GM12878 (cell line): ENCODE measurements at regions not wholly inside any gene's neighbourhood (a gene's known extent, or its start where the extent isn't known, plus 50 kb on each side); places are given as distances from the start of the nearest gene placed in this dataset.

Source experiments
- BMI1 ChIP-seq: fragments of 450-650 bp; IDR thresholded peaks from 2 replicates; pipeline ENCODE4 v1.6.1; 2016; ENCODE audit warnings: mild to moderate bottlenecking, moderate library complexity, borderline replicate concordance
- CTCF ChIP-seq, 3 experiments: IDR thresholded peaks in 2 of 3; conservative IDR thresholded peaks in 1 of 3; 2 replicates each; pipeline ENCODE4 v1.5.1; 2011; ENCODE audit warnings: low read depth in 3 of 3, low read length in 3 of 3, mild to moderate bottlenecking in 3 of 3, control low read depth in 2 of 3, moderate library complexity in 2 of 3, inconsistent platforms in 1 of 3, mixed read lengths in 1 of 3; ENCODE audit not compliant: control insufficient read depth in 2 of 3, insufficient read depth in 1 of 3; ENCODE audit errors: extremely low read depth in 1 of 3
- DPF2 ChIP-seq: fragments of 450-650 bp; IDR thresholded peaks from 2 replicates; pipeline ENCODE4 v1.6.1; 2017; ENCODE audit warnings: mild to moderate bottlenecking
- ELK1 ChIP-seq: IDR thresholded peaks from 2 replicates; pipeline ENCODE4 v1.6.1; 2012; ENCODE audit warnings: low read depth, low read length, improper control_type of control experiment
- IKZF1 ChIP-seq: fragments of 450-650 bp; conservative IDR thresholded peaks from 2 replicates; pipeline ENCODE4 v1.6.1; 2017; ENCODE audit warnings: antibody characterized with exemption, mild to moderate bottlenecking
- NR2F1 ChIP-seq: fragments of 450-650 bp; conservative IDR thresholded peaks from 2 replicates; pipeline ENCODE4 v1.6.1; 2017; ENCODE audit warnings: mild to moderate bottlenecking
- PAX5 ChIP-seq: IDR thresholded peaks from 2 replicates; pipeline ENCODE4 v1.6.1; 2011; ENCODE audit warnings: low read depth, low read length, borderline replicate concordance
- RELA ChIP-seq: fragments of 450-650 bp; IDR thresholded peaks from 2 replicates; pipeline ENCODE4 v1.8.0; 2014; ENCODE audit warnings: borderline replicate concordance; ENCODE audit not compliant: partially characterized antibody
- RFX5 ChIP-seq: IDR thresholded peaks from 2 replicates; pipeline ENCODE4 v1.6.1; 2011; ENCODE audit warnings: low read depth, low read length, improper control_type of control experiment
- SIN3A ChIP-seq: IDR thresholded peaks from 2 replicates; pipeline ENCODE4 v1.6.1; 2012; ENCODE audit warnings: low read depth, low read length, improper control_type of control experiment
- SPI1 ChIP-seq: IDR thresholded peaks from 2 replicates; pipeline ENCODE4 v1.6.1; 2011; ENCODE audit warnings: low read depth, mild to moderate bottlenecking, low read length, moderate library complexity, borderline replicate concordance; ENCODE audit not compliant: insufficient read depth
- YY1 ChIP-seq: IDR thresholded peaks from 2 replicates; pipeline ENCODE4 v1.6.1; 2011; ENCODE audit warnings: low read depth, mild to moderate bottlenecking, low read length
- ZNF592 ChIP-seq: fragments of 450-650 bp; IDR thresholded peaks from 2 replicates; pipeline ENCODE4 v1.6.1; 2017; ENCODE audit warnings: mild to moderate bottlenecking, moderate library complexity
- ZNF687 ChIP-seq: fragments of 450-650 bp; IDR thresholded peaks from 2 replicates; pipeline ENCODE4 v1.6.1; 2017; ENCODE audit warnings: mild to moderate bottlenecking, moderate library complexity

- TF ChIP-seq SIN3A (0 out of 2 replicates have a peak, but pooled peaks have one; percentile 49), IKZF1 (peak; percentile 76), YY1 (0 out of 2 replicates have a peak, but pooled peaks have one; percentile 40), RFX5 (no peak), ZNF687 (peak; percentile 83), ELK1 (no peak), SPI1 (peak; percentile 89), CTCF (IDR thresholded peaks at IDR 0.05 in 2 of 3, conservative IDR thresholded peaks at IDR 0.05 in 1 of 3; ENCODE audit: control insufficient read depth in 2 of 3, extremely low read depth in 1 of 3, insufficient read depth in 1 of 3, low read depth in 3 of 3, low read length in 3 of 3) (peak in 2 of 3 experiments; percentile 5 to 23; a peak in 1 of 6 replicates), NR2F1 (peak; percentile 96), RELA (peak; percentile 39), BMI1 (peak; percentile 87), DPF2 (peak; percentile 78), ZNF592 (no peak), PAX5 (0 out of 2 replicates have a peak, but pooled peaks have one; percentile 53)
Observed at GRCh38 chr9:129460323-129461261, 160.3 kb downstream of the C9orf50 start (continued).
